HG03378 (cell line): ENCODE measurements at regions not wholly inside any gene's neighbourhood (a gene's known extent, or its start where the extent isn't known, plus 50 kb on each side); places are given as distances from the start of the nearest gene placed in this dataset.

Experiments used
- ATAC-seq: cut with Tn5 transposase; IDR thresholded peaks from one replicate; pipeline ENCODE4 v1.9.1; 2021; ENCODE audit warnings: mild to moderate bottlenecking, moderate library complexity; ENCODE audit not compliant: unreplicated experiment

- no peak for ATAC-seq
Measured at GRCh38 chr5:152337484-152337883, 67.6 kb downstream of the NMUR2 start.

DNA sequence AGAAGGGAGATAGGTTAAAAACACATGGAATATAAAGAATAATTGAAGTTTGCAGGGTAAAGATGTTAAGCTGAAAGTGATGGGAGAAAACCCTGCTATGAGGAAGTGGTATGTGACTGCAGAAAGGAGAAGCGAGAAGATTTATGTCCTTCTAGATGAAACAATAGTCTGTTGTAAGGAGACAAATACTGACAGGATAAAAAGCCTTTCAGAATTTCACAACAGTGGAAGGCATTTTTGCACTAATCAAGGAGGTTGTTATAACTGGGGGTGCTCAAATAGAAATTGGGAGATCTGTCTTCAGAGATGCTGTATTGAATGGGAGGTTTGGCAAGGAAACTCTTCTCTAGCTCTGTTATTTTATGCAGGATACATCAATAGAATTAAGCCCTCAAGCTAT, 69.6 kb downstream of the NMUR2 start:
- no peak for ATAC-seq

GRCh38 chr5:152332716-152333460, 72.2 kb downstream of the NMUR2 start:
- no peak for ATAC-seq

GRCh38 chr5:152331718-152332117, 73.4 kb downstream of the NMUR2 start:
- ATAC-seq, result no peak

GRCh38 chr5:152331006-152331405, 74.1 kb downstream of the NMUR2 start:
- no peak for ATAC-seq

DNA sequence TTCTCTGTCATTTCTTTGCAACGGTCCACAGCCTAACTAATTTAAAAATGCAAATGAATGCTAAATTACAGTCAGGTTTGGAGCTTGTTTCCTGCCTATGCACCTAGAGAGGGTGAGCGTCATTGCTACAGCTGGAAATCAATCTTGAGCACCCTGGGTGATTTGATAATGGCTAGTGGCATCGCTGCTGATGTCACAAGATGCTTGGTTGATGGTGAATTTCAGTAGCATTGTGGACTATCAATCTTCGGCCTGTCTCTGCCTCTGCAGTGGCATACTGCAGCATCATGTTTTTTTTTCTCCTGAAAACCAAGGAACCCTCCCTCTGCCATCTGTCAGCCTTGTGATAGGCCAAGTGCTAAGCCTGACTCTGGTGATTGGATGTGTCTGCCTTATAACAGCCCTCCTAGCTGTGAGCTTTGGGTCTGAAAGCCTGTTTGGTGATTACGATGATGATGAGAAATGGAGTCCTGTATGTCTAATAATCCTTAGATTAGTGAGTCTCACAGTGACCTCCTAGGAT, 75.3 kb downstream of the NMUR2 start:
- ATAC-seq, result no peak

DNA sequence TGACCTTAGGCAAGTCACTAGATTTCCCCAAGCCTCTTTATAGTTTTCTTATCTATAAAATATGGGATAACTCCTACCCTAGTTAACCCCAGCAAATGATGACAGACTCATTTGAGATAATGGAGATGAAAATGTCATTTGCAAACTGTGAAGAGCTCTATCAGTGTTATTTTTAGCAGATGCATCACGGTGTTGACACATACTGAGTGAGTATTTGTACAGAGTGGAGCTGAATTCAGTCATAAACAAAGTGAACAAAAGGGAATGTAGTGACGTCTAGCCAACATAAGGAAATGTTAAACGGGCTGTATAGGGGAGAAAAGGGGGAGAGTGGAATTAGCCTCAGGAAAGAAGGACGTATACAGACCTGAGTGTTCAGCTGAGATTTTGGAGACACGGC, 75.9 kb downstream of the NMUR2 start:
- ATAC-seq, result no peak

GRCh38 chr5:152315942-152316341, 89.1 kb downstream of the NMUR2 start:
- ATAC-seq, result no peak

GRCh38 chr5:152314196-152314829, 90.8 kb downstream of the NMUR2 start:
- ATAC-seq, result no peak

DNA sequence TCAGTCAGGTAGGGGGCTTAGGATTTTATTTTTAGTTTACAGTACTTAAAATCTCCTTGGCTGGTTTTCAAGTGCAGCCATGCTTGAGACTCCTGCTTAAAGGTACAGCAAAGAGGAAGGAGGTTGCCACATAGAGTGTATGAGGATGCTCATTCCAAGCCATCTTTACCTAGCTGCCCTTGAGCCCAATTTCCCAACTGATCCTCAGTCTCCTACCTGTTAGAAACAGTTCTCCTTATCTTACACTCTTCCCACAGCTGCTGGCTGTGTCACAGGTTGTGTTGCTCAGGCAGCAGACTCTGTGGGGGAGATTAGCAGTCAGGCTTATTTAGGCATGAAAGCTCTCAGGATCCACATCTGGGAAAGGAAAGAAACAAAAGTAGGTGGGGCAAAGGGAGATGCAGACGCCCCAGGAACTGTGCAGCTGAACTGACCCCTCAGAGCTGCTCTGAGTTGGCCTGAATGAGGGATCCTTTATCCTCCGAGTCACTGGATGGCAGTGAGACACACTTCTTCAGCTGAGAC, 95.1 kb downstream of the NMUR2 start:
- no peak for ATAC-seq

GRCh38 chr5:152306386-152306785, 98.7 kb downstream of the NMUR2 start:
- ATAC-seq, result no peak

DNA sequence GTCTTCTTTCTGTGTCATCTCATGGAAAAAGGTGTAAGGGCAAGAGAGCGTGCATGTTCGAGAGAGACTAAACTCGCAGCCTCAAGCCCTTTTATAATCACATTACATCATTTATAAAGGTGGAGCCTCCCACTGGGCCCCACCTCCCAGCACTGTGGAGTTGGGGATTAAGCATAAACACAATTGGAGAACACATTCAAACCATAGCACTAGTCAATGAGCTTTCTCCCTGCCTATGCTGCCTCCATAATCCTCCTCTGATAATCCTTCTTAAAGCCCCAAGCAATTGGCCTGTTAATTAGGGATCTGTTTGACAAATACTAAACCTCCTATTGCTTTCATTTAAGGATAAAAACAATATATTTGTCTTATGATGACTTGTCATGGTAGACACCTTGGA, 99.6 kb downstream of the NMUR2 start:
- no peak for ATAC-seq

GRCh38 chr5:152303841-152304240, 101.2 kb downstream of the NMUR2 start:
- ATAC-seq, result no peak

- ATAC-seq, result no peak
Measured at GRCh38 chr5:152297866-152298265, 107.2 kb downstream of the NMUR2 start.

DNA sequence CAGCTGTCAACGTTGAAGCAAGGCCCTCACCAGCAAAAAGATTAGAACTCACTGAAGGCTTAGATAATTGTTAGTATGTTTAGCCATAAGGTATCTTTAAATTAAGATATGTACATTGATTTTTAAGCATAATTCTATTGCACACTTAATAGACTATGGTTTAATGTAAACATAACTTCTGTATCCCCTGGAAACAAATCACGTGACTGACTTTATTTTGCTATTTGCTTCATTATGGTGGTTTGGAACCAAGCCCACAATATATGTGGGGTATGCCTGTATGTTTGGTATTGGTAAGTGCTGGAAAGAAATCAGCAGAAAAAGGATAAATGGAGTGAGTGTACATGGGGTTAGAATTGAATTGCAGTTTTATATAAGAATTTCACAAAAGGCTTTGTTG, 111.9 kb downstream of the NMUR2 start:
- ATAC-seq, result no peak

GRCh38 chr5:152290181-152290580, 114.9 kb downstream of the NMUR2 start:
- ATAC-seq, result no peak

- ATAC-seq, result no peak
Measured at GRCh38 chr5:152288917-152289595, 116.0 kb downstream of the NMUR2 start.

DNA sequence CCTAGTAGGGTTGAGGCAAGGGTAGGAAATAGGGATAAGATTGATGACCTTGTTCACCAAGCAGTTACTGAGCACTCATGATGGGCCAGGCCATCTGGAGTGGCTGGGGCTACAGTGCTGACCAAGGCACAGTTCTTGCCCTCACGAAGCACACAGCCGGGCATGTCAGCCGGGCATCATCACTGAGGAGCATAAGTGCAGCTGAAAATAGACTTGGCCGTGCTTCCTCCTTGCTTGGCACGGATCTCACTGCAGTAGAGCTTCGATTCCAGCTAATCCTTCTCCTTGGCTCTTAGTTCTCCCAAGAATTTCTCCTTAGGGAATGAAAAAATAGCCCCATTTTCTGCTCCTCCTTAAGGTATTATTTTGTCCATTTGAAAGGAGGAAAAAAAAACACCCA, 116.6 kb downstream of the NMUR2 start:
- ATAC-seq, result no peak

- no peak for ATAC-seq
Measured at GRCh38 chr5:152285764-152286163, 119.3 kb downstream of the NMUR2 start.

GRCh38 chr5:152282331-152282730, 122.7 kb downstream of the NMUR2 start:
- no peak for ATAC-seq

- no peak for ATAC-seq
Measured at GRCh38 chr5:152277936-152278335, 127.1 kb downstream of the NMUR2 start.

DNA sequence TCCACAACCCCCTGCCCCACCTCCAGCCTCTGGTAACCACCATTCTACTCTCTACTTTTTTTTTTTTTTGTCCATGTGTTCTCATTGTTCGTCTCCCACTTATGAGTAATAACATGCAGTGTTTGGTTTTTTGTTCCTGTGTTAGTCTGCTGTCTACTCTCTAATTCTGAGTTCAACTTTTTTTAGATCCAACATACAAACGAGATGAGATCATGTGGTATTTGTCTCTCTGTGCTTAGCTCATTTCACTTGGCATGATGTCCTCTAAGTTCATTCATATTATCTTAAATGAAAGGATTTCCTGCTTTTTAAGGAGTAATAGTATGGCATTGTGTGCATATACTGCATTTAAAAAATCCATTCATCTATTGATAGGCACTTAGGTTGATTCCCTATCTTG, 130.9 kb downstream of the NMUR2 start:
- no peak for ATAC-seq
